ENCODE measurements at regions not wholly inside any gene's neighbourhood (a gene's known extent, or its start where the extent isn't known, plus 50 kb on each side); places are given as distances from the start of the nearest gene placed in this dataset.

GRCh38 chr2:19580264-19580663, 221.8 kb upstream of the OSR1 start:
- ATAC-seq: no peak

DNA sequence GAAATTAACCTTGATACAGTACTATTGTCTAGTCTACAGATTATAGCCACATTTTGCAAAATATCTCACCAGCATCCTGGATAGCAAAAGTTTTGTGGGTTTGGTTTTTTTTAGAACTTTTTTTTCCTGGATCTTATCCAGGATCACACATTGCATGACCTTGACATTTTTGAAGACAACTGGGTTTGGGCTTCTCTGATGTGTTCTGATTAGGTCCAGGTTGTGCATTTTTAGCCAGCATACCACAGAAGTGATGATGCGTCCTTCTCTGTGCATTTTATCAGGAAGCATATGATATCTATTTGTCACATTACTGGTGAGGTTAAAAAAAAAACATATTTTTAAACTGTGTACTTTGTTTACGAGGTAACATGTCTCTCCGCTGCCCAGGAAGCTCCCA, 221.0 kb upstream of the OSR1 start:
- ATAC-seq: no peak

GRCh38 chr2:19577723-19578122, 219.3 kb upstream of the OSR1 start:
- ATAC-seq: no peak

DNA sequence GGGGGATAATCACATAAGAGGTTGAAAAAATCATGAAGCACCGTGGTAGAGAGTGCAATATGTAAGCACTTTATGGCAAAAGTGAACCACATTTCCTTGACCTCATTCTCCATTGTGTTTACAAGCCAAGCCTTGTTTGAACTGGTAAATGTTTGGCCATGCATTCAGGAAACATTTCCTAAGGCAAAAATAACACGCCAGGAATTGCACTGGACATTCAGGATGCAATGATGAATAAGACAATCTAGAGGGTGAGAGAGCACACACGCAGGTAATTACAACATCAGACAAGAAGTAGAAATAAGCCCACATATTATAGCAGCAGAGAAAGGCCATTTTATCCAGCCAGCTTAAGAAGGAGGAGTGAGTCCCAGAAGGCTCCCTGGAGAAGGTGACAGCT, 218.0 kb upstream of the OSR1 start:
- no peak for ATAC-seq

DNA sequence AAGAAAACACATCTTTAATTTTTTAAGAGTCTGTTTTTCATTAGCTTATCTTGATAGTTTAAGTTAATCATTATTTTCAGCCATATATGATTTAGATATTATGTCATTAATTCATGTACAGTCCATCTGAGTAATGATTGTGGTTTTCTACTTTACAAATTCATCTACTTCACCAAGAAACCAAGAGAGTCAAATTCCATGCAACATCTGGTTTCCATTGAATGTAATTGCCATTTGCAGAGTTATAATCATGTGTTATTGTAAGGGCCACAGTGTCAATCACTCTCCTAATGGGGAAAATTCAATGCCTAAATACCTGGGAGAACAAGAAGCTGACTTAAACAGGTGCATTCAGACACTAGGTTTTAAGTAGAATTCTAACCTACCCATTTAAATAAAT, 217.2 kb upstream of the OSR1 start:
- ATAC-seq: no peak

DNA sequence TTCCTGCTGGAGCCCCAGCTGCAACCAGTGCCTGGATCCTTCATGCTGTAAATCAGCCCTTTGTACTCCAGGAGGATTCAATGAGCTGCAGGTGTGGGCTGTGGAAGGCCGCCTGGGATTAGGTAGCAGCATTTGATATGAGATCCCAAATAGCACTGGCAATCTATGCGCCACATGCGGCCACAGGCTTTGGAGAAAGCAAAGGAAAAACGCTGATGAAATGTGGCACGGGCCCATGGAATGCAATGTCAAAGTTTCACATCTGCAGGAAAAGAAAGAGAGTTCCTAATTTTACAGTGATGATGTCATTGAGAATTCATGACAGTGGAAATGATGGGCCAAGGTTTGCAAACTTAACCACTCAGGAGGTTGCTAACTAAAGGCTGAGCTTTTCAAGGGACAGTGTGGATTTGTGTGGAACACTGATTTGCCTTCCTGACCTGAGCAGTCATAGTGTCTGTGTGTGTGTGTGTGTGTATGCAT, 216.4 kb upstream of the OSR1 start:
- ATAC-seq: no peak

DNA sequence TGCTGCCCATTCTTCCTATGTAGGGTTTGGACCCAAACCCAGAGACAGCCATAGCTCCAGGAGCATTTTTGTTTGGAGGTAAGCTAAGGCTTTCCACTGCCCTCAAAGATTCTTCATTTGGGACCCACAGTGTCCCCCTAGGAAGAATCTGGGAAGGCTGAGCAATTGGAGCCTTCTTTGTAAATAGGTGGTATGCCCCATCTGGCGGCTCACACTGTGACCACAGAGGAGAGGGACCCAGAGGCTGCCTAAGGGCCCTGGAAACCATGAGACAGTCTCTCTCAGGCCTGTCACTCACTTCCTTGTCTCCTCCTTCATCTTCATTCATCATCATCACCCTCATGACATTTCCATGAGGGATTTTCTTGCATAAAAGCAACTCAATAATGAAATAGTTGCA, 215.4 kb upstream of the OSR1 start:
- ATAC-seq: no peak

GRCh38 chr2:19571773-19572172, 213.3 kb upstream of the OSR1 start:
- no peak for ATAC-seq

DNA sequence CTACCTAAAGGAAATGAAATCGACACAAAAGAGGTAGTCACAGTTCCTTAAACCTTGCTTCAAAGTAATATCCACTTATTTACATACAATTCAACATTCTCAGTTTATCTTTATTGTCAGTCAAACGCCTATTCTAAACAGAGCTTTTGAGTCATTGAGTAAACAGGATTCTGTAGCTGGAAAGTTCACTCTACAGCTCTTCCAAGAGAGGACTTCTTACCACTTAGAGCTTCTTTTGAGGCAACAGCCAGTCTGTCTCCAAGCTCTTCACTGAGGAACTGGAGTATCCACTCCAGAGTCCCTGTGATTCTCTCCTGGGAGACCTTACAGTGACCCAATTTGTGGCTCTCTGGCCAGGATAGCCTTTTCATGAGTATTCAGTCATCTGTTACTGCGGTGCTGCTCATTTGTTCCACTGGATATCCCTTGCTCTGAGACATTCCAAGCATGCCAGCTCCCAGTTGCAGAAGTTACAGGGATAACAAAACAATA, 210.9 kb upstream of the OSR1 start:
- no peak for ATAC-seq

DNA sequence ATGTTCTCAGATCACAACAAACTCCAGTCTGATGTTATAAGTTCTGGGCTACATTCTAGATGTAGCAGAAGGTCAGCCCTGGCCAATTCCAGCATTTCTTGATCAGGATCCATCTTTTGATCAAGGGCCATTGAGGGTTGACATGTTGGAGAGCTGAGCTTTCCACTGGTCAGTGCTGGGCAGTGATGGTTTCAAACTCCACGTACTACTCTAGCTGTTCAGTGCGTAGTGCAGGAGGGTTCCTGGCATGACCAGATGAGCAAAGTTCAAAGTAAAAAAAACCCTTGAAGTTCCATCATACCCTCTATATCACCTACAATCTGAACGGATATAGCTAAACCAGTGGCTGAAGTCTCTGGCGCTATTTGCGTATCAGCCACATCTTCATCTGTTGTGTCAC, 210.4 kb upstream of the OSR1 start:
- no peak for ATAC-seq

- ATAC-seq: no peak
Measured at GRCh38 chr2:19560785-19561184, 202.4 kb upstream of the OSR1 start.

DNA sequence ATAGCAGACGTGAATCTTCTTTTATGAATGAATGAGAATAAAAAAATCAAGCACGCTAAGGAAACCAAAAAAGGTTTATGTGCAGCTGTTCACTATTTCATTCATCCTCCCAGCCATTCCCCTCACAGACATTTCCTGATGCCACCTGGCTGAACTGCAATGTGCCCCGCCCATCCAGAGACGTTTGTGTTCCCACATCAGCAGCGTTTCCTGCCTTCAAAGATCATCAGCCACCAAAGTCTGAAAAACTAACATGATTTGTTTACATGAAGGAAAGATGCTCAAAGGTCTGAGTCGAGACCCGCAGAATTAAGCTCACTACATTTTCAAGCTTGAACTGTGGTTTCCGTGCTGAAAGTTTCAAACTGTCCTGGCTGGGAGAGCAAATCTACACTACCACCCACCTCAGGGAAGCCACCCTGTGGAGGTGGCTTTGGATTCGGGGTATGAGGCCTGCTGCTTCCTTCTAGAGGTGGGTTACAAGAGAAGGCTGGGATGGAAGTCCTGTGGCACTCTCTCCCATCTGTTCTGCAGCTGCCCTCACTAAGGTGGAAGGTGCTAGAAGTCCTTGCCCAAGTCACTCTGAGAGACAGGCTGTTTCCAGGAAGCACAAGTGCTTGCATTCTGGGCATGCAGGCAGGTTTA, 201.3 kb upstream of the OSR1 start:
- ATAC-seq: no peak

- no peak for ATAC-seq
Measured at GRCh38 chr2:19556648-19557047, 198.2 kb upstream of the OSR1 start.

- no peak for ATAC-seq
Measured at GRCh38 chr2:19554520-19554919, 196.1 kb upstream of the OSR1 start.

GRCh38 chr2:19552270-19552669, 193.8 kb upstream of the OSR1 start:
- no peak for ATAC-seq

DNA sequence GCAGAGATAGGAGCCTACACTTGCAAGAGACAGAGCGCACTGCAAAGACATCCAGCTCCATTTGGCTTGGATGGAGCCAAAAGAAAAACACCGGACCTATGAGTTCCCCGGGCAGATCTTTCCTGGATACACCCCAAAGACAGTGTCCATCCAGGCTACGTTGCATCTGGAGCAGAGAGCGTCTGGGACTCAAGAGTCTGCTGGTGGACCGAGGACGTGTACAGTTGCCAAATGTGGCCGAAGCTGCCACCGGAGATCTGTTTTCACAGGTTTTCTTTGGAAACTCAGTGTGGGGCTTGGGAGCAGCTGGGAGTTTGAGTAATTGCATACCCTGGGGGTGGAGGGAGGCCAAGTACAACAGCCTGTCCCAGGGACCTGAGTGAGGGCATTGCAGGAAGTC, 192.3 kb upstream of the OSR1 start:
- ATAC-seq: no peak

GRCh38 chr2:19549821-19550220, 191.4 kb upstream of the OSR1 start:
- ATAC-seq: no peak

DNA sequence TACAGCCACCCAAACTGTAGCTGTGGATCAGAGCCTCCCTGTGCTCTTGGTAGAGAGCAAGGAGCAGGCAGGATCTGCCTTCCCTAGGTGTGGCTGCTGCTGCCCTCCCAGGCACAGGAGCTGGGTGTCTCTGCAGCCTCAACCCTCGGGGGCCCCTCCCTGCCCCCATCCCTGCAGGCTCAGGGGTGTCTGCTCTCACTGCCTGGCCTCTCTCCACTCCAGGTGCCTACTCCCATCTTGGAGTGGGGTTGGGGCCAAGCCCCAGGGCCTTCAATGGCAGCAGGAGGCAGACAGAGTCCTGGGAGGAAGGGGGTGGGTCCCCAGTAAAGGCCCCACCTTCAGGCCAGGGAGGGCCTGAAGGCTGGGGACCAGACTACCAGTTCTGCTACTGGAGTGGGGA, 189.7 kb upstream of the OSR1 start:
- no peak for ATAC-seq

GRCh38 chr2:19547321-19547720, 188.9 kb upstream of the OSR1 start:
- no peak for ATAC-seq

GRCh38 chr2:19545507-19545906, 187.1 kb upstream of the OSR1 start:
- no peak for ATAC-seq

DNA sequence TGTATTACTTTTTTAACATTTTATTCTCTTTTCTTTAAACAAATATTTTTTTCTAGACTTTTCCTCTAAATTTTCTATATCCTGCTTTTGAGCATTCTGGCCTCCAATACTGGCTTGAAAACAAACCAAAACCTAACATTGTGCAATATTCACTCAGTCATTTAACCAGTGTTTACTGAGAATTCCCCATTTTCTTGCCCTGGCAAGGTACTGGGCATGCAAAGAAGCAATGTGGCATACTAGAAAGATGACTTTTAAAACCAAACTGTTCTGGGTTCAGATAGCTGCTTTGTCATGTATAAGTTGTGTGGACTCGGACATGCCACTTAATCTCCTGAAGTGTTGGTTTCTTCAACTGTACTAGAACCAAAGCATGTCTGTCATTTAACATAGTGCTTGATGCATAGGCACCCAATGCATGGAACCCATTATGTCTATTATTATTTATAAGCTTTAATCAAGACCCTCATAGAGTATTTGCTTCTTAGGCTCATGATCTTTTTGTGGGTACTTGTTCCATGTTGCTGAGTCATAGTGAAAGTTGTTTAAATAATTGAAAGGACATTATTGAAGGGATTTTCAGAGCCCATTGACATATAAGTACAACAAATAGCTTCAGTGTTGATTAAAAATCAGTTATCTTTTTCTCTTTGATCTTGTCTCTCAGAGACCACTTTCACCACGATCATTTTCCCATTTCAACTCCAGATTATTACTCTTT, 185.4 kb upstream of the OSR1 start:
- ATAC-seq: no peak

GRCh38 chr2:19542796-19543662, 184.6 kb upstream of the OSR1 start:
- no peak for ATAC-seq

- ATAC-seq: no peak
Measured at GRCh38 chr2:19541884-19542283, 183.5 kb upstream of the OSR1 start.

Measured in esophagus mucosa (tissue), 1 donor.